Fibroblast of skin of abdomen (primary cell): ENCODE measurements at regions not wholly inside any gene's neighbourhood (a gene's known extent, or its start where the extent isn't known, plus 50 kb on each side); places are given as distances from the start of the nearest gene placed in this dataset.

Experiments used
- DNase-seq: peaks from one replicate; pipeline ENCODE4 v3.0.0-alpha.2; 2013

- no peak for DNase-seq
Observed at GRCh38 chr2:10985901-10986535, 74.3 kb downstream of the KCNF1 start.

DNA sequence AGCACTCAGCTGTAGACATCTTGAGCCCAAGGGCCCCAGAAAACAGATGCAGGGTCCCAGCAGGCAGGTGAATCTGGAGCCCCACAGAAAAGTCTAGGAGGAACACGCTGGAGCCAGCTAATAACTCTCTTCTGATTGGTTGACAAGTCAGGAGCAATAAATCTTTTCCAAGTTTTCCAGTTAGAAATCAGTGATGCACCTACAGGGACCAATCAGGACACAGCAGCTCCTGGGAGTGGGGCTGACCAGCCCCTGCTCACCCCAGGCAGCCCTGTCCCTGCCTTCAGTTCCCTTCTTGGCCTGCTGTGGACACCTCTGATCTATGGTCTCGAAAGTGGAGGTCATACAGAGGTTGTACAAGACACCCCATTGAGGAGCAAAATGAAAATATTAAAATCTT lies 75.7 kb downstream of the KCNF1 start:
- no peak for DNase-seq

GRCh38 chr2:10987861-10988260 lies 76.1 kb downstream of the KCNF1 start:
- DNase-seq = no peak

- no peak for DNase-seq
Observed at GRCh38 chr2:10989151-10989550, 77.4 kb downstream of the KCNF1 start.

DNA sequence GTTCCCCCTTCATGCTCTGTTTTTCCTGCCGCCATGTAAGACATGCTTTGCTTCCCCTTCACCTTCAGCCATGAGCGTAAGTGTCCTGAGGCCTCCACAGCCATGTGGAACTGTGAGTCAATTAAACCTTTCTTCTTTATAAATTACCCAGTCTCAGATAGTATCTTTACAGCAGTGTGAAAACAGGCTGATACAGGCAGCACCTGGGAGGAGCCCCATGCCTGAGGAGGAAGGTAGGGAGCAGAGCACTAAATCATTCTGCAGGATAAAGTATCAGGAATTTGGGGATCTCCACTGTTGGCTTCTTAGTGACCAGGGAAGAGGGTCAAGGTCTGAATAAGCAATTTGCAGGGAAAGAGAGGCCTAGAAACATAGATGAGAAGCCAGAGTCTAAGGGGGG lies 78.0 kb downstream of the KCNF1 start:
- DNase-seq = no peak

DNA sequence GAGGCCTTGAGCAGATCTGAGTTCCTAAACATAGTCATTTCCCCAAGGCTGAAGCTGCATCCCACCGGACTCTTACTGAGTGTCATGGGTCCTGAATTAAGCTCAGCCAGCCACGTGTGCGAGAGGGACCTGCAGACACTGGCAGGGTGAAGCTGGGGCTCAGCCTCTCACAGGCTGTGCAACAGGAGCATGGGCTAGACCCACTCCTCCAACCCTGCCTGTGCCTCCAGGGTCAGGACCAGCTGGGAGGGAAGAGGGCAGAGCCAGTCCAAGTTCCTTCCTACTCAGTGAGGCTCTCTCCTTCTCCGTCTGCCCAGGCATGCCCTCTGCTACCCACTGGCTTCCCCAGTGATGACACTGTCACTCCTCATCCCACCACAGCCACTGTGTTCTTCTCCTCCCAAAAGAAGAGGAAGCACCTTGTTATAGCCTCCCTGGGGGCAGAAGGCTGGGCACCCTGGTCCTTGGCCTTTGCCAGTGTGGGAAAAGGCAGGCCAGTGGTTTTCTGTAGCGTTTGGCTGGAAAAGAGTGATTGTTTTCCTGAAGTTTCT lies 78.9 kb downstream of the KCNF1 start:
- no peak for DNase-seq

- DNase-seq = no peak
Observed at GRCh38 chr2:10992023-10992791, 80.5 kb downstream of the KCNF1 start.

- DNase-seq = peak; percentile 14
Observed at GRCh38 chr2:10993001-10993481, 81.3 kb downstream of the KCNF1 start.

- no peak for DNase-seq
Observed at GRCh38 chr2:10995366-10995970, 83.7 kb downstream of the KCNF1 start.

GRCh38 chr2:11004199-11004598 lies 92.5 kb downstream of the KCNF1 start:
- DNase-seq = peak; percentile 63

DNA sequence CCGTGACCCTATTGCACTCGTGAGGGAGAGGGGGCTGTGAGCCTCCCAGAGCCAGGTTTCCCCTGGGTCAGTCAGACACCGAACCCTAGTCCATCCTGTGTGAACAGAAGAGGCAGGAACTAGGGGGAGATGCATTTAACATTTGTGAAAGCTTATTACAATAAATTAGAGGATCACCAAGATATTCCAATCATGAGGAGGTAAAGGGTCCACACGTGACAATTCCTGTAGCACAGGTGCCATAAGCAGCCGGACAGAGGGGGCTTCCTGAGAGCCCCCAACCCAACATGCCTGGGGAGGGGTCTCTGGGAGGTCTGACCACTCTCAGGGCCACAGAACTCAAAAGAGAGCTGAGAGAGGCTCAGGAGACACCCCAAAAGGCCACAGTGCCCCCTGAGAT lies 93.3 kb downstream of the KCNF1 start:
- DNase-seq = no peak

- DNase-seq = no peak
Observed at GRCh38 chr2:11006191-11006590, 94.5 kb downstream of the KCNF1 start.

GRCh38 chr2:11007331-11008264 lies 95.9 kb downstream of the KCNF1 start:
- no peak for DNase-seq

- DNase-seq = no peak
Observed at GRCh38 chr2:11008773-11009172, 97.0 kb downstream of the KCNF1 start.

GRCh38 chr2:11009176-11009575 lies 97.4 kb downstream of the KCNF1 start:
- no peak for DNase-seq

GRCh38 chr2:11009891-11010290 lies 98.2 kb downstream of the KCNF1 start:
- no peak for DNase-seq

DNA sequence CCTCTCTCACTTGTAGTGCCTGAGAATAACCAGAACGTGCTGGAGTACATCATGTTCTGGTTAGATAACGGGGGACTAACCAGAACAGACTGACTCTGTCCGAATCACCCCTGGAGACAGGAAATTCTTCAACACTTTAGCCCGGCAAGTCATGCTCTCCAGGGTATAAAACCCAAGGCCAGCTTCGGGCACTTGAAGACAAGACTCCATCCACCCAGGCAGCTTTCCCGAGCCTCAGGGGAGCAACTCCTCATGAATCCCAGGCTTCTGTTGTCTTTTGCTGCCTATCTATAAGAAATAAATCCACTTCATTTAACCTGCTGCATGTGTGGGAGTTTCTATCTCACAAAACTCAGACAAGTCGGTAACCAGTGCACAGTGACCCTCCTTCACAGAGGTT lies 99.6 kb downstream of the KCNF1 start:
- DNase-seq = no peak

GRCh38 chr2:11012131-11012693 lies 100.5 kb downstream of the KCNF1 start:
- no peak for DNase-seq

- no peak for DNase-seq
Observed at GRCh38 chr2:11013196-11013595, 101.5 kb downstream of the KCNF1 start.

GRCh38 chr2:11014026-11014425 lies 102.3 kb downstream of the KCNF1 start:
- DNase-seq = no peak

DNA sequence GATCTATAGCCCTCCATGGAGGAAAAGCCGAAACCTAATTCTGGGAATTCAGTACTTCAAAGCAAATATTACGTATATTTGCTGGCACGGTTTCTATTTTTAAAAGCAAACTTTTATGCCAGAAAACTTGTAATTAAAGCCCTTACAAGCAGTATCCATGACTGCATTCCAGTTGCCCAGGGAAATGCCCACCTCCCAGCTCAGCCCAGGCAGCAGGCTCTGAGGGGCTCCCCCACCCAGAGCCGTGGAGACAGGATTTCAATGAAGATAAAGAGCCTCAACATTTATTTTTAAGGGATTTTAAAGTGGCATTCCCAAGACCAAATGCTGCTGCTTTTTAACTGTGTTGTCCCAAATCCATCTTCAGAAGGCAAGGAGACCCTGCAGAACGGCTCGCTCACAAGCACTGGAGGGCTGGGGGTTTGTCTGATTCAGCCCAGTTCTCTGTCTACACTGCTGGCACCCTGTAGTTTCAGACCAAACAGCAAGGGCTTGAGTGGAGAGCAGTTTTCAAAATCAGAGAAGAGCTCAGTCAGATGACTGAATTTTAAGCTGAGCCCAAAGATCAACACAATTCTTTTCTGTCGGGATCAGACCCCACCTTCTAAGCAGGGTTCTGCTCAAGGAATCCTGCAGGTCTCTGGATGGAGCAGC lies 105.1 kb downstream of the KCNF1 start:
- no peak for DNase-seq
